ENCODE measurements at regions not wholly inside any gene's neighbourhood (a gene's known extent, or its start where the extent isn't known, plus 50 kb on each side); places are given as distances from the start of the nearest gene placed in this dataset.
A peak's percentile ranks its signal among the peaks of the same experiment; 100 is the strongest.
"Not testable (repeated sequence)": the region's sequence is repeated elsewhere in the genome, so short reads cannot be mapped to it uniquely, and the experiment has no call there.

DNA sequence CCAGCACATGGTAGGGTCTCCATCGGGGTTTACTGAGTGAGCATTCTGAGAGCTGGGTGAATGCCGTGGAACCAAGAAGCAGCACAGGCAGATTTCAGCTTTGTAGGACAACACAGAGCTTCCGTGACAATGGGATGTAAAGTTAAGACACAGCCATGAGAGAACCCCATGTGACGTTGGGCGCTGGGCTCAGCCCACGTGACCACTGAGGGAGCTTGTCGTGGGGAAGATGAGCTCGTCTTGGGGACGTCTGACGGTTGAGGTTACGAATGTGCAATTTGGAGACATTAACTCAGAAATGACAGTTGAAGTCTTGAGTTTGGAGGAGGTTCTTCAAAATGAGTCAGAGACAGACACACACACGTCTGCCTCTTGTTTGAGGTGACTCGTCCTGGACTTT is 51.5 kb upstream of the MUC20 start:
- DNase-seq (ENCODE audit: low spot score): not testable (repeated sequence)

DNA sequence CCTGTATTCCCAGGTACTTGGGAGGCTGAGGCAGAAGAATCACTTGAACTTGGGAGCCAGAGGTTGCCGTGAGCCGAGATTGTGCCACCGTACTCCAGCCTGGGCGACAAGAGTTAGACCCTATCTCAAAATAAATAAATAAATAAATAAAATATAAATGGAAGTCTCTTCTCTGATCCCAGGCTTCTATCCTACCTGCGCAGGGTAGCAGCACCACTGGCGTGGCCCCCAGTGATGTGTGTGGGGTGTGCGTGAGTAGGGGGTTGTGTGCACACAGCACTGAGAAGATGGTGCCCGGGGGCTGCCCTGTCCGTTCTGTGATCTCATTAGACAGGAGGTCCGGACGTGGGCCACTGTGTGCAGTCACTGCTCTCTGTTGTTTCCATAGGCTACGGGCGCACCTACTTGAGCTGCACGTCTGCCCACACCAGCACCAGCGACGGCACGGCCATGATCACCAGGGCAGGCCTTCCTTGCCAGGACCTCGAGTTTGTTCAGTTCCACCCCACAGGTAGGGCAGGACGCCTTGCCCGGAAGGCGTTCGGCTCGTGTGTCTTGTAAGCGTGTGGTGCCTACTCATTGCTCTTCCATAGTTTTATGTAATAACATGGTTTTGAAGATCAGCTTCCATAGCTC is 52.5 kb upstream of the MUC20 start:
- DNase-seq (ENCODE audit: low spot score): not testable (repeated sequence)

DNA sequence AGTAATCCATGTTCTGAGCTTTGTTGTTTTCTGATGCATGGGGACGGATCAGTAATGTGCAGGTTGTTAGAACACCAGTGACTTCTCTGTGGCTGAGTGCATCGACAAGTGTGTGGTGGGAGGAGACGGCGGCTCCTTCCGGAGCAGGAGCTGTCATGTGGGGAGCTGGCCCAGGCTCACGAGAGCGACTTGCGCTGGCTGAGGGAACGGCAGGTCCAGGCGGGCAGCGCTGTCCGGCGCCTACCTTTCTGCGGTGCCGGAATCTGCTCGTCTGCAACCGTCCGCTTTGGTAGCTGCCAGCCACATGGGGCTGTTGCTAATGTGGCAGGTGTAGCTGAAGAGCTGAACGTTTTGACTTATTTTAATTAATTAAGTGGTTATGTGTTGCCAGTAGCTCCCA is 55.5 kb upstream of the MUC20 start:
- DNase-seq (ENCODE audit: low spot score): not testable (repeated sequence)

- DNase-seq (ENCODE audit: low spot score): not testable (repeated sequence)
These were observed 56.6 kb upstream of the MUC20 start for GRCh38 chr3:195664131-195664530.

- not testable (repeated sequence) for DNase-seq (ENCODE audit: low spot score)
These were observed 61.6 kb upstream of the MUC20 start for GRCh38 chr3:195659136-195659533.

GRCh38 chr3:195658381-195659135 is 62.2 kb upstream of the MUC20 start:
- not testable (repeated sequence) for DNase-seq (ENCODE audit: low spot score)

GRCh38 chr3:195657475-195658372 is 63.1 kb upstream of the MUC20 start:
- not testable (repeated sequence) for DNase-seq (ENCODE audit: low spot score)

GRCh38 chr3:195656091-195656490 is 64.7 kb upstream of the MUC20 start:
- DNase-seq (ENCODE audit: low spot score): not testable (repeated sequence)

GRCh38 chr3:195654746-195655145 is 66.0 kb upstream of the MUC20 start:
- not testable (repeated sequence) for DNase-seq (ENCODE audit: low spot score)

DNA sequence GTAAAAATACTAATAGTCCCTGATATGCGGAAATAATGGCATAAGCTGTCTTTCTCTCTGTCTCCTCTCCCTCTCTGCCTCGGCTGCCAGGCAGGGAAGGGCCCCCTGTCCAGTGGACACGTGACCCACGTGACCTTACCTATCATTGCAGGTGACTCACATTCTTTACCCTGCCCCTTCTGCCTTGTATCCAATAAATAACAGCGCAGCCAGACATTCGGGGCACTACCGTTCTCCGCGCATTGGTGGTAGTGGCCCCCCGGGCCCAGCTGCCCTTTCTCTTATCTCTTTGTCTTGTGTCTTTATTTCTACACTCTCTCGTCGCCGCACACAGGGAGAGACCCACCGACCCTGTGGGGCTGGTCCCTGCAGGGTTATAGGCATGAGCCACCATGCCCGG is 66.6 kb upstream of the MUC20 start:
- not testable (repeated sequence) for DNase-seq (ENCODE audit: low spot score)

DNA sequence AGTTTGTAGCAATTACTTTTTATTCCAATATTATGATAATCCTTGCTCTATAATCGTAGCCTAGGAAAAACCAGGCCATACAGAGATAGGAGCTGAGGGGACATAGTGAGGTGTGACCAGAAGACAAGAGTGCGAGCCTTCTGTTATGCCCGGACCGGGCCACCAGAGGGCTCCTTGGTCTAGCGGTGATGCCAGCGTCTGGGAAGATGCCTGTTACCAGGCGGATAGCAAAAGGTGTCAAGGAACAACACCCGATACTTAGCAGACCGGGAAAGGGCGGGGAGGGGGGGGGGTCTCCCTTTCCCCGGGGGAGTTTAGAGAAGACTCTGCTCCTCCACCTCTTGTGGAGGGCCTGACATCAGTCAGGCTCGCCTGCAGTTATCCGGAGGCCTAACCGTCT is 67.1 kb upstream of the MUC20 start:
- peak; percentile 6 for TF ChIP-seq CTCF (IDR thresholded peaks at IDR 0.05; ENCODE audit: extremely low read depth, missing control alignments)
- DNase-seq (ENCODE audit: low spot score): not testable (repeated sequence)

- DNase-seq (ENCODE audit: low spot score): not testable (repeated sequence)
These were observed 64.4 kb upstream of the APOD start for GRCh38 chr3:195647912-195648702.

DNA sequence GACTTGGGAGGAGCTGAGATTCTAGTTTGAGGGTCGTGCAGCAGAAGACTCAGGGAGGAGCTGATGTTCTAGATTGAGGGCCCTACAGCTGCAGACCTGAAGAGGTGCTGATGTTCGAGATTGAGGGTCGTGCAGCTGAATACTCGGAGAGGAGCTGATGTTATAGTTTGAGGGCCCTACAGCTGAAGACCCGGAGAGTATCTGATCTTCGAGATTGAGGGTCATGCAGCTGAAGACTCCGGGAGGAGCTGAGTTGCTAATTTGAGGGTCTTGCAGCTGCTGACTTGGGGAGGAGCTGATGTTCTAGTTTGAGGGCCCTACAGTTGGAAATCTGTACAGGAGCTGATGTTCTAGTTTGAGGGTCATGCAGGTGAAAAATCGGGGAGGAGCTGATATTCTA is 62.1 kb upstream of the APOD start:
- not testable (repeated sequence) for DNase-seq (ENCODE audit: low spot score)

DNA sequence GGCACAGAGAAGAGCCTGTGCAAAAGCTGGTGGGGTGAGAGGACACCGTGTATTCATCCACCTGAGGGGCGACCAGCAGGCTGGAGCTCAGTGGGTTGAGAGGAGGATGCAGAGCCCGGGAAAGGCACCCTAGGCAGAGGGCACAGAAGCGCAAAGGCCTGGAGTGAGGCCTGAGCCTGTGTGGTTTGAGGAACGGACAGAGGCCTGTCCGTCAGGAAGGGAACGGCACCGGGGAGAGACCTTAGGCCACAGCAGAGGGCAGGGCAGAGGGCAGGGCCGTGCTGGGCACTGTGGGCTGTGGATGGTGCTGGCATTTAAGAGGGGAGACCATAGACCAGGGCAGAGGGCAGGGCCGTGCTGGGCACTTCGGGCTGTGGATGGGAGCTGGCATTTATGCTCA is 59.5 kb upstream of the APOD start:
- DNase-seq (ENCODE audit: low spot score): not testable (repeated sequence)

- not testable (repeated sequence) for DNase-seq (ENCODE audit: low spot score)
These were observed 58.6 kb upstream of the APOD start for GRCh38 chr3:195642311-195642710.

DNA sequence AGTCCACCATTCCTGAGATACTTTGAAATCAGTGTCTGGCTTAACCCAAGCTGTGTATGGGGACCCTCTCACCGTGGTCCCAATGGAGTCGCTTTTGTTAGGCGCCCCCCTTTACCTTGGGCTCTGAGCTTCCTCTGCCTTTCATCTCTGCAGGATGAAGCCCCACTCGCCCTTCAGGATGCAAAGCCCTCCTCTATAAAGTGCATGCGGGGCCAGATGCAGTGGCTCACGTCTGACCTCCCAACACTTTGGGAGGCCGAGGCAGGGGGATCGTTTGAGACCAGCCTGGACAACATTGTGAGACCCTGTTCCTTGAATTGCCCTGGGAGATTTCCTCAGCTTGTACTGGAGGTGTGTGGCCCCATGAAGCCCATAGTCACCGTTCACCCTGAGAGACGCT is 54.7 kb upstream of the APOD start:
- not testable (repeated sequence) for DNase-seq (ENCODE audit: low spot score)

- not testable (repeated sequence) for DNase-seq (ENCODE audit: low spot score)
These were observed 53.9 kb upstream of the APOD start for GRCh38 chr3:195637473-195638233.

DNA sequence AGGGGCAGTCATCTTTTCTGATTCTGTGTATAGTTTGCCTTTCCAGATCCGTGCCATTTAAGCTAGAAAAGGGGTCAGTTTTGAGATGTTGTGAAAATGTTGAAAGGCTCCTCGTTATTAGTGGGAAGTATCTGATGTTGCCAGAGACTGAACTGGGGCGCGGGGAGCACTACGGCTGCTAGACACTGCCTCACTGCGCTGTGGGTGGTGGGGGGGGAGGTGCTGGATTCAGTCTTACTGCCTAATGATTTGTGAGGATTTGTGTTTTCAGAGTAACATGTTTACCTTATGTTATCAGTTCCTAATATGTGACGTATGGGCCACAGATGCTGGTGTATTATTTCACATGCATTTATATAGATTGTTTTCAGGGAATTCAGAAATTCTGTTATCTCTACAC is 53.3 kb upstream of the APOD start:
- DNase-seq (ENCODE audit: low spot score): not testable (repeated sequence)
